HG03520 (cell line): ENCODE measurements at regions not wholly inside any gene's neighbourhood (a gene's known extent, or its start where the extent isn't known, plus 50 kb on each side); places are given as distances from the start of the nearest gene placed in this dataset.
"Not testable (repeated sequence)": the region's sequence is repeated elsewhere in the genome, so short reads cannot be mapped to it uniquely, and the experiment has no call there.

Source experiments
- ATAC-seq: cut with Tn5 transposase; IDR thresholded peaks from one replicate; pipeline ENCODE4 v1.9.1; 2021; ENCODE audit warnings: mild to moderate bottlenecking, moderate library complexity; ENCODE audit not compliant: unreplicated experiment

DNA sequence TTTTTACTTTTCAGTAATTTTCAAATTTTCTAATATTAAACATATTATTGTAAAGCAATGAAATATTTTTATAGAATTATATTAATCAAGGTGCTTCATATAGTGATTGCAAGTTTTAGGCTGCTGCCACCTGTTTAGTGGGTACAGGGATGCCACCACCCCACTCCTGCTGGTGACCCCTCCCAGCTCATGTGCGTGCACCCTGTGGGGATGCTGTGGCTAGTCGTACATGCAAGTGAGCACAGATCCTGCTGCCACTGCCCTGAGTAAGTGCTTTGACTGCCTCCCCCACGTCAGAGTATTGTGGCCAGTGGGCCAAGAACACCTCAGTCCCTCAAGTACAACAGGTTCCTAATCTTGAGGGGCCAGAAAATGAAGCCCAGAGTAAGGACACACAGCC is 320.1 kb upstream of the DDI1 start:
- ATAC-seq: no peak

DNA sequence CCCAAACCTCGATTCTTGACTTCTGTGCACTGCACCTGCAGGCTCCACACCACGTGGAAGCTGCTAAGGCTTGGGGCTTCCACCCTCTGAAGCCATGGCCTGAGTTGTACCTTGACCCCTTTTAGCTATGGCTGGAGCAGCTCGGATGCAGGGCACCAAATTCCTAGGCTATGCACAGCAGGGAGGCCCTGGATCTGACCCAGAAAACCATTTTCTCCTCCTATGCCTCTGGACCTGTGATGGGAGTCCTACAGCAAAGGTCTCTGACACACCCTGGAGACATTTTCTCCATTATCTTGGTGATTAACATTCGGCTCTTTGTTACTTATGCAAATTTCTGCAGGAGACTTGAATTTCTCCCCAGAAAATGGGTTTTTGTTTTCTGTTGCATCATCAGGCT is 309.2 kb upstream of the DDI1 start:
- no peak for ATAC-seq

DNA sequence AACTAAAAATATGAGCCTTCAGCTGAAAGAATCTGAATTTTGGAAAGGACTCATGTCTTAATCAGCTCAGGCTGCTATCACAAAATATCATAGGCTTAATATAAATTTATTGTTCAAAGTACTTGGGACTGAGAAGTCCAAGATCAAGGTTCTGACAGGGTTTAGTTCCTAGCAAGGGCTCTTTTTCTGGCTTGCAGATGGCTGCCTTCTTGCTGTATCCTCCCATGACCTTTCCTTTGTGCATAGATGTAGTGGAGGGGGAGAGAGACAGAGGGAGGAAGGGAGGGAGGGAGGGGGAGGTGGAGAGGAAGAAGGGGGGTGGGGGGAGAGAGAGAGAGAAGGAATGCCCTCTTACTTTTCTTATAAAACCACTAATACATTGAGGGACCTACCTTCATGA is 306.8 kb upstream of the DDI1 start:
- no peak for ATAC-seq

DNA sequence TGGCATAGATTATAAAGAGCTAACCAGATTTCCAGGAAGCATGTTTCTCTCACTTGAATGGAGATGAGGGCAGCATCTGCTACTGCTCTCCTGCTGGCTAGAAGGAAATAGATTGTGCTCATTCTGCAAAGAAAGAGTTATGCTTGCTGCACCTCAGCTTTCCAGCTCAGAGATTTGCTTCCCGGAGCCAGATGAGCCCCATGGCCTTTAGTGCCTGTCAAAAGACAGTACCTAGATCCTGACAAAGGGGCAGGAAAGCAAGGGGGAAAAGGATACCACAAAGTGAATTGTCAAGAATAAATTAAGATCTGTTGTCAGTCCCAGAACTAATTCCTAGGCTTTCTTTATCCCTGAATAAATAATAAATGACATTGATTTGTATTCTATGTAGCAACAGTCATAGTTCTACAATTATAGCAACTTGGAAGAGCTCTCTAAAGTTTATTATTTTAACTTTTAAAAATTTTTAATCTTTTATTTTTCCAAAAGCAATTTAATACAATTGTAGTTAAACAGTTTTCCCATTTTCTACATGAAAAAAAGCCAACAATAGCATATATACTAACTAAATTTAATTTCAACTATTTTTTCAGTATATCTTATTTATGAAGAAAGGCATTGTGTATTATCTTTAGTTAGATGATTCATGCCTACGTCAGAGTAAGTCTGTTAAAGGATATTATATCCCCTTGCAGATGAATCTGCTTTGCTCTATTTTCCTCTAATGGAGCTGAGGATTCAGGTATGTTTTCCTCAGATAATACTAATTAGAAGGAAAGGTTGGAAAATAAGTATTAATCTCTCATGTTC is 306.1 kb upstream of the DDI1 start:
- ATAC-seq: no peak

DNA sequence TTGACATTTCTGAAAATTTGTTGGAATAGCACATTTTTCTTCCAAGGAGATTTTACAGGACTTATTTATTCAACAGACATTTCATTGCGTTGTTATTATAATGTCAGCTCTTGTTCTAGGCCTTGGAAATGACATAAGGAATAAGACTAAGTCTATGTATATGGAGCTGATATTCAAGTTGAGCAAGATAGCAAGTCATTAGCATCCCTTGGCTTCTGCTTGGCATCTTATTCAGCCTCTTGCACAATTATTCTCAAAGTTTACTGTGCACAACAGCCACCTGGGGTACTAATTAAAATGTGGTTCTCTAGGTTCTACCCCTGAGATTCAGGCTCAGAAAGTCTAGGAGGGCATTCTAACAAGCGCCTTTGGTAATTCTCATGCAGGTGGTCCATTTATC is 304.8 kb upstream of the DDI1 start:
- no peak for ATAC-seq

DNA sequence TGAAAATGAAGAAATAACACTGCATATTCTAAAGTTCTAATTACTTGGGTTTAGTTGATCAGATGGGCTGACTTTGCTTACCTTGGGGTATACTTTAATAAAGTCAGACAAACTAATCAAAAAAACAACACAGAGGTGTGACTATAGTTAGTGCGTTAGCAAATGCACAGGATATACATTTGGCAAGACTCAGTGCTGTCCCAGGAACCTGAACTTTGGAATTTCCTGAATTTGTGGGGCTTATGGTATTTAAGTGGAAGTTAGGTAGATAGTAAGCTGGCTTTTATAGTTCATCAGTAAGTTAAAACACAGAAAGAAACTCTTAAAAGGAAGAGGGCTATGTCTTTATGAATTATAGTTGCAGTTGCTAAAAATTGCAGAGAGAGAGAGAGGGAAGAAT is 302.6 kb upstream of the DDI1 start:
- ATAC-seq: no peak

DNA sequence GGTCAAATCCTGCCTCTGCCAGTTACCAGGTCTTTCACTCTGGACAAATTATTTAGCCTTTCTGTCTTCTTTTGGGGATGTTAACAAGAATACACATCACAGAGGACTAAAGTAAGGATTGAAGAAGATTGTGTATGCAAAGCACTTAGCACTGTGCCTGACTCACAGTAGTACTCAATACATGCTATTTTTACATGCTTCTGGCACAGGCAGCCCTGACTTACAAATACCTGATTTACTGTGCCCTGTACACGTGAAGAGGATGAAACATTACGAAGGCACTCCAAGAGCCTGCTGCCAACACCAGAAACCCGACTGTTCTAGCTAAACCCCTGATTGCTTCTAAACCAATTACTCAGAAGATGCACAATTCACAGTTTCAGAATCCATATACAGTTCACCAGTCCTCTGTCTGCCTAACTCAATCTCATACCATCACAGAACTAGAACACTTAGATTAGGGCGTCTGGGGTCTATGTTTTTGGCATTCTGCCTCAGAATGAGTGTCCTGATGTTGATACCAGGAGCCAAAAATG is 300.9 kb upstream of the DDI1 start:
- ATAC-seq: no peak

DNA sequence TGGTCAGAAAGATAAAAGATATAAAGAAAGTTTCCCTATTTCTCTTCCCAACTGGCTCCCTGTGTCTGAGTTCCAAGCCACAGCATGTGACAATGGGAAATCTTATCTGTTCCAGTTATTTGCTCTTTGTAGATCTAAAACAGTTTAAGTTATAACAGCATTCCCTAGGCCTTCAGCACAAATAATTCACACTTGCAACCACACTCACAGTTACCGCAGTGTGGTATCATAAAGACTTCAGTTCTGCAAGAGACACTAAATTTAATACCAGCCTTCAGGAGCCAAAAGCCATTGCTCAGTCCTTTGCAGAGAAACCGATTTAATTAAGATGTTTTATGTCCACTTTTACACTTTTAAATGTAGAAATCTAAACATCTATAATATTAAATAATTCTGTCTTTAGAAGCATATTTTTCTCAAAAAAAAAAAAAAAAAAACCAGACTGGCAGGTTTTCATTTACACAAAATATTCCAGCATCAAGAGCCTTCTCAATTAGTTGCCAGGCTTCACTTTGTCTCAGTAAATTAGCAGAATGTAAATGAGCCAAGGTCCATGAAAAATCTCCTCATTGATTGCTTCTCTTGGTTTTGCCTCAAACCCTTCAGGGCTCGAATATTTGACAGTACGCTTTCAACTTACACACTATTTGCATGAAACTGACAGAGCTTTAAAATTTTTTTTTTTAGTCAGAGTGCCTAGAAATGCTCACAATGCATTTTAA is 300.0 kb upstream of the DDI1 start:
- no peak for ATAC-seq

DNA sequence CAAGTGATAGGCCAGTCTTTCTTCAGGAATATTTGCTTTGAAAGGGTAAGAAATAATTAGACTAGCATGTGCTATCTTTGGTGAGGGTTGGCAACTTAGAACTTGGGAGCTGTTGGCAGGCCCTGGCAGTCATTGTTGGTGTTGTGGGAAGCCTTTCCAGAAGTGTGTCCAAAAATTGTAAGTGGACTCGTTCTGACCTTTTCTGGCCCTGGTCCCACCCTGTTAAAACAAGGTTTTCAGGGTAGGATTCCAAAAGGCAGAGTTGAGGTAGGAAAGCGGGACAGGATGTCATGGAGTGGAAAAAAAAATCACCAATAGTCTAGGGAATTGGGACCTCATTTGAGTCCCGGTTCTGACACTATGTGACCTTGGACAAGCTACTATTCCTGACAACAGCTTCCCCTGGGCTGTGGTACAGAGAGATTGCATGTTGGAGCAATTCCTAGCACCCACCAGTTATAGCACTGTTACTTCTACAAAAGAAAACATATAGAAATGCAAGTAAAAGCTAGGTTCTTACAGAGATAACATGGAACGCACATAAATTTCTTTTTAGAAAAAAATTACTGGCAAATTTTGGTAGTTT is 299.3 kb upstream of the DDI1 start:
- ATAC-seq: no peak

DNA sequence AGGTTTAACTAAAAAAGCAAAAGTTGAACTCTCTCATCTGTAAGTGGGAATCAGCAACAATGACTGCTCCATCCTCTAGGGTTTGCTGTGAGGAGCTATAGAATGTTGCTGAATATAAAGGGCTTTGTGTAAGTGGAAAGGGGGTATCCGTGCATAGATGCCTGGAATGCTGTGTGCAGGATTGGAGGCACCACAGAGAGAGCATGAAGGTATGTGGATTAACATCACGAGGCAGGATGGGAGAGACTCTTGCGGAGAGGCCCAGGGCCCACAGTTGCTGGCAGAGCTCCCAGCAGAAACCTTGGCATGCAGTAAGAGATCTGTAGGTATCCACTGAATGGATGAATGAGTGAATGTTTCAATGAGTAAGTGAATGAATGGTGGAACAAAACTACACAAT is 298.7 kb upstream of the DDI1 start:
- ATAC-seq: no peak

DNA sequence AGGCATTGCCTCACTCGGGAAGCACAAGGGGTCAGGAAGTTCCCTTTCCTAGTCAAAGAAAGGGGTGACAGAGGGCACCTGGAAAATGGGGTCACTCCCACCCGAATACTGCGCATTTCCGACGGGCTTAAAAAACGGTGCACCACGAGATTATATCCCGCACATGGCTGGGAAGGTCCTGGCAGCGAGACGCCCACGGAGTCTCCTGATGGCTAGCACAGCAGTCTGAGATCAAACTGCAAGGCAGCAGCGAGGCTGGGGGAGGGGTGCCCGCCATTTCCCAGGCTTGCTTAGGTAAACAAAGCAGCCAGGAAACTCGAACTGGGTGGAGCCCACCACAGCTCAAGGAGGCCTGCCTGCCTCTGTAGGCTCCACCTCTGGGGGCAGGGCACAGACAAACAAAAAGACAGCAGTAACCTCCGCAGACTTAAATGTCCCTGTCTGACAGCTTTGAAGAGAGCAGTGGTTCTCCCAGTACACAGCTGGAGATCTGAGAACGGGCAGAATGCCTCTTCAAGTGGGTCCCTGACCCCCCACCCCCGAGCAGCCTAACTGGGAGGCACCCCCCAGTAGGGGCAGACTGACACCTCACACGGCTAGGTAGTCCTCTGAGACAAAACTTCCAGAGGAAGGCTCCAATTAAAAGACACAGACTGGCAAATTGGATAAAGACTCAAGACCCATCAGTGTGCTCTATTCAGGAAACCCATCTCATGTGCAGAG is 297.2 kb upstream of the DDI1 start:
- ATAC-seq: not testable (repeated sequence)

DNA sequence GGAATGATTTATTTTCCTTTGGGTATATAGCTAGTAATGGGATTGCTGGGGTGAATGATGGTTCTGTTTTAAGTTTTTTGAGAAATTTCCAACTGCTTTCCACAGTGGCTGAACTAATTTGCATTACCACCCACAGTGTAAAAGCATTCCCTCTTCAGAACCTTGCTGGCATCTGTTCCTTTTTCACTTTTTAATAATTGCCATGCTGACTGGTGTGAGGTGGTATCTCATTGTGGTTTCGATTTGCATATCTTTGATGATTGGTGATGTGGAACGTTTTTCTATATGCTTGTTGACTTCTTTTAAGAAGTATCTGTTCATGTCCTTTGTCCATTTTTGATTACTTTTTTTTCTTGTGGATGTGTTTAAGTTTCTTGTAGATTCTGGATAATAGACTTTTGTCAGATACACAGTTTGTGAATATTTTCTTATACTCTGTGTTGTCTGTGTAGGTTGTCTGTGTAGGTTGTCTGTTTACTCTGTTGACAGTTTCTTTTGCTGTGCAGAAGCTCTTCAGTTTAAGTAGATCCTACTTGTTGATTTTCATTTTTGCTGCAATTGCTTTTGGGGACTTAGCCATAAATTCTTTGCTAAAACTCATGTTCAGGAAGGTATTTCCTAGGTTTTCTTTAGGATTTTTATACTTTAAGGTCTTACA is 291.8 kb upstream of the DDI1 start:
- no peak for ATAC-seq

DNA sequence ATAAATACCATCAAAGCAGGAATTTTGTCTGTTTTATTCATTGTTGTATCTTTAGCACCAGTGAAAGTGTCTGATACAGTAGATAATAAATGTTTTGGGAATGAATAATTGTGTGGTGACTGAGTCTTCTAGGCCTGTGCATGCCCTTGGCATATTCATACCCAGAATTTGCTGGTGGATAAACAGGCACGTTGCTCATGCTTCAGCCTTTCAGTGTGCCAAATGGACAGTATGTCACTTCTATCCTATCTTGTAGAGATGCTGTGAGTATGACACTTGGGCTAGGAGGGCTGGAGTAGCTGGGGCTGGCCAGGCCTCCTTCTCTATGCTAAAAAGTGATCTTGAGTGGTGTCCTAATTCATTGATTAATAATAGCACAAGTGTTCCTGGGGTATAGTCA is 287.3 kb upstream of the DDI1 start:
- ATAC-seq: no peak

DNA sequence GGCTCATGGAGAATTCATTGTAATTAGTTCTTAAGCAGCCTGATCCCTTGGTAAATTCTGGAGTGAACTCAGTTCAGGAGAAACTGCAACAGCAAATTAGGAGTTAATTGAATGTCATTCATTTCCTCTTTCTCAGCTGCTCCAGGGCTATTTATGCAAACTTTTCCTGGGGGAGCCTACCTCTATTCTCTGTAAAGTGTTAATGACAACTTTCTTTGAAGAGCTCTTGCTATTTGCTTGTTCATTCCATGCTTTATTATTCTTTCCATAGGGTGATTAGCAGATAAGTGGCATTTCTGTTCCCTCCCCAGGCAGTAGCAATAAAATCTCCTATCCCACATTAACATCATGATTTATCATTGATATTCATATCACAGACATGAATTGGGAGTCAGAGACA is 267.6 kb upstream of the DDI1 start:
- no peak for ATAC-seq

DNA sequence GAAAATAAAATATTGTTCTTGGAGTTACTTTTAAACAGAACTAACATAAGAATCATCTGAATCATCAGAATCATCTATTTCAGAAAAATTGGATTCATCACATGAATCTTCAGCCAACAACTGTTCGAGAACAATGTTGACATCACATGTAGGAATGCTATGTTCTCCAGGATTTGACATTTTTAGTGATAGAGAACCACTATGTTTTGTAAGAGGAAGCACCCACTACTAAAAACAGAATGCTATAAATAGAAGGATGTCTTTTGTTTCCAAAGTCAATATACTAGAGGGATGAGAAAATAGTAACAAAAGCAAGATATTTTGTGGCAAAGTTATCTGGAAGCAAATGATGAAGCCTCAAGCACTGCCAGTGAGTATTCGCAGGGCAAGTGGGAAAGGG is 263.4 kb upstream of the DDI1 start:
- ATAC-seq: no peak

DNA sequence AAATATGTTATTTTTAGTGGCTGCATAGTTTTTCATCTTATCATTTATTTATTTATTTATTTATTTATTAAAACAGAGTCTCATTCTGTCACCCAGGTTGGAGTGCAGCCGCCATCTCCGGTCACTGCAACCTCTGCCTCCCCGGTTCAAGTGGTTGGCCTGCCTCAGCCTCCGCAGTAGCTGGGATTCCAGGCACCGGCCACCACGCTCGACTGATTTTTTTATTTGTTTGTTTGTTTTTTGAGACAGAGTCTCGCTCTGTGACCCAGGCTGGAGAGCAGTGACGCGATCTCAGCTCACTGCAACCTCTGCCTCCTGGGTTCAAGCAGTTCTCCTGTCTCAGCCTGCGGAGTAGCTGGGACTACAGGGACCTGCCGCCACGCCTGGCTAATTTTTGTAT is 262.9 kb upstream of the DDI1 start:
- no peak for ATAC-seq

DNA sequence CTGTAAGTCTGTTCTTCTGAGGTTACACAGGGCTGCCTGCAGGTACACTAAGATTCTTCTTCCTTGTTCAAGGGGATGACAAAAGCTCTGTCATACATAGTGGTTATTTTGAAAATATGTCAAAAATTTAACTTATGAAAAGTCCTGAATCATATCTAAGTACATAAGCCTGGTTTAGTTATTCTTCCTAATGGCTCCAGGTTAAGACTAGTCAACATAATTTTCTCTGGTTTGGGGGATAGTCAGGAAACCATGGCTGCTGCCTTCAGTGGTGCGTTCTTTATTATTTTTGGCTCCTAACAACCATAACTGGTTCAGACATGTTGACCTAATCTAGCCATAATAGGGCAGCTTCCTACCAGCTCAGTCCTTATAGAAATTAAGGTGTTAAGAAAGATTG is 257.4 kb upstream of the DDI1 start:
- no peak for ATAC-seq

DNA sequence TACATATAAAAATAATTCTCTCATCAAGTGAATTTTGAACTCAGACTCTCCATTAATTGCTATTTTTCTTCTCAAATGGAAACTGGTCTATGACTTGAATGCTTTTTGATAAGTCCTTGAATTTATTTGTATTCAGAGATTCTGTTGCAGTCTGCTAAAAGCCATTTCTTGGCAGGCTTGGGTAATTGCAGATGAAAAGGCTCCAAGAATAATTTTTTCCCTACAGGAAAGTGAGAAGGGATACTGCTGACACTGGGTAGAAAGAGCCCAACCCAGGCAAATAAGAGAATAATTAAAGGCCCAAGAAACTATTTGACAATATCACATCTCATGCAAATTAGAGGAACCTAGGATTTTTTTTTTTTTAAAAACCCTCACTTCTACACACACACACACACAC is 246.5 kb upstream of the DDI1 start:
- no peak for ATAC-seq

DNA sequence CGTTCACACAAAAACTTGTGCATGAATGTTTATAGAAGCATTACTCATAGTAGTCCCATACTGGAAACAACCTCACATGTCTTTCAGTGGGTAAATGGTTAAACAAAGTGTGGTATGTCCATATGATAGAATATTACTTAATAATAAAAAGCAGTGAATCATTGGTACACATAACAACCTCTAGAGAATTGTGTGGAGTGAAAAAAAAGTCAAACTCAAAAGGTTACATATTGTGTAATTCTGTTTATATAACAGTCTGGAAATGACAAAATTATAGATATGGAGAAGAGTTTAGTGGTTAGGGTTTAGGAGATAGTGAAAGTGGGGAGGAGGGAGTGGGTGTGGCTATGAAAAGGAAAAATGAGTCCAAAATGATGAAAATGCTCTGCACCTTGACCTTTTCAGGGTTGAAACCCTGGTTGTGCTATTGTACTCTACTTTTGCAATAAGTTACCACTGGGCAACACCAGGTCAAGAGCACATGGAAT is 243.4 kb upstream of the DDI1 start:
- no peak for ATAC-seq

DNA sequence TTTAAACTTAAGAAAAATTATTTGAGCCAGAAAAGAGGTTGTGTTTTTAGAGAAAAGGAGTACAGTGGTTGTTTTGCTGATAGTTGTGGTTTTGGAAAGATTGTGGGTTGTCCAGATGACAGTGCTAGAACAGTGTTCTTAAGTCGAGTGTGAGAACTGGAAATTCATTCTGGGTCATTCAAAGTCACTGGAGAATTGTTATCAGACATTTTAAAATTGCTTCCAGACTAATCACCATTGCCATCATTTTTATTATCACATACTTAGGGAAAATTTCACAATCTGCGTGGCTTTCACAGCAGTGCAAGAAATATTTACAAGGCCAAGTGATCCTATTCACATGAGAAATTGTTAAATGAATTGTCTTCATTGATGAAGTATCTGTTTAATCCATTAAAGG is 242.2 kb upstream of the DDI1 start:
- ATAC-seq: no peak

DNA sequence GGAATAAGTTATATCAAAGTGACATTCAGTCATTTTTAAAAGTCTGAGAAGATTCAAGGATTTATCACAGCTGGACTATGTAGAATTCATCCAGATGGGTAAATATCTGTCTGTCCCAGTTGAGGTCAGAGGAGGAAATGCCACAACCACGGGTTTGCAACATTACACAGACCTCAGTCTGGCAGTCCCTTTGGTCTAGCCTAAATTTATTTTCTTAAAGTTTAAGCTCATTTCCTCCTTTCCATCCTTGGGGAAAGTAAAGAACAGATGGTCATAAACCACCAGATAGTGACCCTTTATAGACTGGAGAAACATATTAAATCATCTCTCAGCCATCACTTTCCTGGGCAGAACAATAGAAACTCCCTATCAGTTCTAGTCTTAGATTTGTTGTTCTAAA is 238.4 kb upstream of the DDI1 start:
- no peak for ATAC-seq
